GM13976 (cell line): ENCODE measurements at regions not wholly inside any gene's neighbourhood (a gene's known extent, or its start where the extent isn't known, plus 50 kb on each side); places are given as distances from the start of the nearest gene placed in this dataset.

Experiments used
- DNase-seq: peaks from one replicate; pipeline ENCODE4 v3.0.0; 2012; ENCODE audit warnings: low spot score
- in situ Hi-C: fragments of 300-500 bp; cut with MboI; formaldehyde crosslinking; loops from one replicate; pipeline ENCODE4 v1.12.0; 2022; ENCODE audit warnings: low sequenced_read_pairs, mixed read lengths, inconsistent platforms; ENCODE audit not compliant: unreplicated experiment
- TF ChIP-seq, protein P1 (sequence below): IDR thresholded peaks from 2 replicates; pipeline ENCODE4 v1.5.1; 2012; ENCODE audit warnings: borderline replicate concordance, mild to moderate bottlenecking; ENCODE audit not compliant: insufficient read depth; ENCODE audit errors: extremely low read depth, missing control alignments, control extremely low read depth

DNA sequence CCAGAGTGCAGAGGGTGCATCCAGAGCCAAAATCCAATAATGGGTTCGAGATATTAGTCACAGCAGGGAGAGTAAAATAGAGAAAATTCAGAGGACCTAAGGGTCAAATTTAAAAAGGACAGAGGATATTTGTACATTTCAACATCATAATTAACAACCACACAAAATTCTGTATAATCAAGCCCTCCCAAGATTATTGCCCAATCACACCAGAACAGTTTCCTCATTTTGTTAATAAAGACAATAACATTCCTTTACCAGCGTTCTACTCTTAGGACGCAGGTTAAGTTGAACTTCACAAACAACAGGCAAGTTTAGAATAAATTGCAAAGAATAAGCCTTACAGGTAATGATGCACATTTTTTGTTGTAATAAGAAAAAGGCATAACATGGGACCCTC lies 462.8 kb downstream of the PTPRC start:
- no peak for DNase-seq
- in situ Hi-C loops = no loop called here
- TF ChIP-seq, protein P1, sequence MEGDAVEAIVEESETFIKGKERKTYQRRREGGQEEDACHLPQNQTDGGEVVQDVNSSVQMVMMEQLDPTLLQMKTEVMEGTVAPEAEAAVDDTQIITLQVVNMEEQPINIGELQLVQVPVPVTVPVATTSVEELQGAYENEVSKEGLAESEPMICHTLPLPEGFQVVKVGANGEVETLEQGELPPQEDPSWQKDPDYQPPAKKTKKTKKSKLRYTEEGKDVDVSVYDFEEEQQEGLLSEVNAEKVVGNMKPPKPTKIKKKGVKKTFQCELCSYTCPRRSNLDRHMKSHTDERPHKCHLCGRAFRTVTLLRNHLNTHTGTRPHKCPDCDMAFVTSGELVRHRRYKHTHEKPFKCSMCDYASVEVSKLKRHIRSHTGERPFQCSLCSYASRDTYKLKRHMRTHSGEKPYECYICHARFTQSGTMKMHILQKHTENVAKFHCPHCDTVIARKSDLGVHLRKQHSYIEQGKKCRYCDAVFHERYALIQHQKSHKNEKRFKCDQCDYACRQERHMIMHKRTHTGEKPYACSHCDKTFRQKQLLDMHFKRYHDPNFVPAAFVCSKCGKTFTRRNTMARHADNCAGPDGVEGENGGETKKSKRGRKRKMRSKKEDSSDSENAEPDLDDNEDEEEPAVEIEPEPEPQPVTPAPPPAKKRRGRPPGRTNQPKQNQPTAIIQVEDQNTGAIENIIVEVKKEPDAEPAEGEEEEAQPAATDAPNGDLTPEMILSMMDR = no peak

DNA sequence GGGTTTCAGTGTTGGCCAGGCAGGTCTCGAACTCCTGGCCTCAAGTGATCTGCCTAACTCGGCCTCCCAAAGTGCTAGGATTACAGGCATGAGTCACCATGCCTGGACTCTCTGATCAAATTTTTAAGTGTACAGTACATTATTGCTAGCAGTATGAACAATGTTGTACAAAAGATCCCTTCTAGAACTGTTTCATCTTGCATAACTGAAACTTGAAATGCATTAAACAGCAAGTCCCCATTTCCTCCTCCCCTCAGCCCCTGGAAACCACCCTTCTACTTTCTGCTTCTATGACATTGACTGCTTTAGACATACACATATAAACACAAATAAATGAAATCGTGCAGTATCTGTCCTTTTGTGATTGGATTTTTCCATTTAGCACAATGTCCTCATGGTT lies 463.4 kb downstream of the PTPRC start:
- TF ChIP-seq, protein P1 = no peak
- no peak for DNase-seq
- in situ Hi-C loops = no loop called here

DNA sequence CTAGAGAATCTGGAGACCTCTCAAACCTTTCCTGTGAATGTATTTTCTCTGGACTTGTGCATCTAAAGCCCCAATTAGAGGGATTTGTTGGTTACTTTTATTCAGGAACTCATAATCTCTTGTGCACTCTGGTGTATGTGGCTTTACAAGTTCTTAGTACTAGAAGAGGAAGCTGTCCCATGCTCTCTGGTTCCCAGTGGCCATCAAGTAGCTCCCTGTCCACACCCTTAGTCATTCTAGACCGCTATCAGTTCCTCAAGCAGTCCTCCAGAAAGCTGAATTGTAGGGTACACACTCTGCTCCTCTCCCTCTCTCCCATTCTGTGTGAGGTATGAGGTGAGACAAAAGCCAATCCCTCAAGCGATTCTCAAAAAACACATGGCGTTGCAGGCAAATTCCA lies 470.3 kb downstream of the PTPRC start:
- TF ChIP-seq, protein P1 = no peak
- in situ Hi-C loops = no loop called here
- no peak for DNase-seq

DNA sequence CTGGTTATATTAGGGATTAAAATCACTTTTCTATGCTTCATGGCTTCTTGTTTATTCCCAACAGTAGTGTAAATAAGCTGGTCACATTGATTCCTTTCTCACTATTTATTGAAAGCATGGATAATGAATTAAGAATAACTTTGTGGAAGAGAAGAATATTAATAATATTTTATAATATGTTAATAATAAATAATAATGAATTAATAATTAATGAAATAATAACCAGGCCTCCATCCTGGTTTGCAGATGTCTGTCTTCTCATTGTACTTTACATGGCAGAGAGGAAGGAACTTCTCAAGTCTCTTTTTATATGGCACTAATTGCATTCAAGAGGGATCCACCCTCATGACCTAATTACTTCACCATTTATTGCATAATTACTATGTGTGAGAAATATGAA lies 473.5 kb downstream of the PTPRC start:
- no peak for DNase-seq
- in situ Hi-C loops = no loop called here
- TF ChIP-seq, protein P1 = no peak

DNA sequence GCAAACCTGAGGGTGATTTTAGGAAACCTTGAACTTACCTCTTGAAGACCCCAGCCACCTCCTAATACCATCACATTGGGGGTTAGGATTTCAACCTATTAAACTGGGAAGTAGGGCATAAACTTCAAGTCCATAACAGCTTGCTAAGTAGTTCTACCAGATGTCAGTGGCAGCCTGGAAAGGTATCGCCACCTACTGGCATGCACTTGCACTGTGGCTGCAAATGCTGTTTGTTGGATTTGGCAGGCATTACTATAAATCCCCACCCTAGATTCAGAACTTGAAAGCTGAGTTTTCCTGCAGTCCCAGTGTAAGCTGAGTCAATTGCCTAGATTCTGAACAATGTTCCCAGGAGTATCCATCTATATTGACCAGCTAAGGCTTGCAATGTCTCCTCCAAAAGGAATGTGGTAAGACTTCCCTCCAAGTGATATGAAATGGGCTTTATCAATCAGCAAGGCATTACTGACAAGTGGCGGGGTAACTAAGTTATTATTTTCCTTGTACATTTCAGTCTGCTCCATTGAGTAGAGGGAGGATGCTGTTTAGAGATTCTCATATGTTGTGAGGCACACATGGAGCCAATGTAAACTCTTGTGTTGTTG lies 474.5 kb downstream of the PTPRC start:
- in situ Hi-C loops = no loop called here
- DNase-seq = no peak
- TF ChIP-seq, protein P1 = peak; percentile 22

DNA sequence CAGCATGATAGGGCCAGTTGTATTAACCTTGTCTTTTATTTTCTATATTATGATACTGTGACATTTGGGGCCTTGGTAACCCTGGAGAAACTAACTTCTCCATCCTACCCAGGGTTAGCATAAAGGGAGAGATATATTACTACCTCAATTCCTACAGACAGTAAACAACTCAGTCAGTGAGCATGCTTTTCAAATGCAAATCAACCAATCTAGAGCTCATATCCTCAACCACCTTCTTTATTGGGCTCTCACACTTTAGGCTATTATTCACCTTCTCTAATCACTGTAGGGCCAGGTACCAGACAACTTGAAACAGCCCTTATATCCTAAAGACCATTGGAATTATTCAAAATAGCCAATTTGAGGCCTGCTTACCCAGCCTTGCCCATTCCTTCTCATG lies 477.6 kb downstream of the PTPRC start:
- TF ChIP-seq, protein P1 = no peak
- DNase-seq = no peak
- in situ Hi-C loops = no loop called here
